Esophagus muscularis mucosa (tissue), 4 donors: ENCODE measurements at regions not wholly inside any gene's neighbourhood (a gene's known extent, or its start where the extent isn't known, plus 50 kb on each side); places are given as distances from the start of the nearest gene placed in this dataset.

ENCODE experiments used
- DNase-seq: peaks from one replicate; pipeline ENCODE4 v3.0.0-alpha.2; 2017; ENCODE audit errors: extremely low spot score
- H3K27ac ChIP-seq, 4 donors: fragments of 200-600 bp; sonication (generic); replicated peaks in 1 of 4; 1 replicate in 3 of 4; 2 replicates in 1 of 4; pipeline ENCODE4 v1.5.1; 2016 to 2019; ENCODE audit warnings: mild to moderate bottlenecking in 1 of 4
- H3K27me3 ChIP-seq, 4 donors: fragments of 200-600 bp; sonication (generic); one replicate each; pipeline versions ENCODE4 v1.5.1 to v1.6.0; 2016 to 2019
- H3K36me3 ChIP-seq, 4 donors: fragments of 200-600 bp; sonication (generic); one replicate each; pipeline ENCODE4 v1.5.1; 2016 to 2019
- H3K4me1 ChIP-seq, 4 donors: fragments of 200-600 bp; sonication (generic); one replicate each; pipeline ENCODE4 v1.5.1; 2016 to 2019
- H3K4me3 ChIP-seq, 4 donors: fragments of 200-600 bp; sonication (generic); 1 replicate in 2 of 4; 2 replicates in 2 of 4; pipeline ENCODE4 v1.5.1; 2016 to 2019; ENCODE audit warnings: mild to moderate bottlenecking in 4 of 4, moderate library complexity in 1 of 4
- H3K9me3 ChIP-seq, 4 donors: fragments of 200-600 bp; sonication (generic); 1 replicate in 3 of 4; 2 replicates in 1 of 4; pipeline ENCODE4 v1.5.1; 2016 to 2019
- EP300 ChIP-seq: sonication (generic); formaldehyde crosslinking; IDR thresholded peaks from one replicate; pipeline ENCODE4 v1.6.1; 2017; ENCODE audit warnings: antibody characterized with exemption
- POLR2A ChIP-seq: fragments of 450-650 bp; IDR thresholded peaks from one replicate; pipeline ENCODE4 v1.6.1; 2017; ENCODE audit warnings: antibody characterized with exemption, moderate library complexity, mild to moderate bottlenecking, low read depth
- POLR2AphosphoS5 ChIP-seq, 2 donors: sonication (generic); formaldehyde crosslinking; IDR thresholded peaks; one replicate each; pipeline ENCODE4 v1.6.1; 2017; ENCODE audit warnings: antibody characterized with exemption in 2 of 2
- WGBS: methylation state at CpG from one replicate; pipeline ENCODE4 v1.1.5; 2018; 5-methylcytosine and 5-hydroxymethylcytosine counted together
- intact Hi-C: fragments of 100-400 bp; cut with DNase I; formaldehyde crosslinking; loops from one replicate; pipeline ENCODE4 v1.15.1; 2023
- TF ChIP-seq, protein P1 (sequence below), 3 experiments: fragments of 200-600 bp in 2 of 3; fragments of 450-650 bp in 1 of 3; sonication (generic) in 2 of 3; IDR thresholded peaks; one replicate each; pipeline ENCODE4 v1.5.1; 2017 to 2019; ENCODE audit warnings: antibody characterized with exemption in 3 of 3, mild to moderate bottlenecking in 2 of 3, moderate library complexity in 1 of 3

DNA sequence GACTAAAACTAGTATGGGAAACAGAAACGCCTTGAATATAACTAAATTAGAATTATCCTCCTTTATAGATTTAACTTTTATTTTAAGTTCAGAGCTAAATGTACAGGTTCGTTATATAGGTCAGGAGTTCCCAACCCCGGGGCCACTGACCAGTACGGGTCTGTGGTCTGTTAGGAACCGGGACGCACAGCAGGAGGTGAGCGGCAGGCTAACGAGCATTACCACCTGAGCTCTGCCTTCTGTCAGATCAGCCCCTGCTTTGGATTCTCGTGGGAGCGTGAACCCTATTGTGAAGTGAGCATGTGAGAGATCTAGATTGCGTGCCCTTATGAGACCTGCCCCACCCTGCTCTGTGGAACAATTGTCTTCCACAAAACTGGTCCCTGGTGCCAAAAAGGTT is 51.0 kb downstream of the FAT4 start:
- TF ChIP-seq, protein P1, sequence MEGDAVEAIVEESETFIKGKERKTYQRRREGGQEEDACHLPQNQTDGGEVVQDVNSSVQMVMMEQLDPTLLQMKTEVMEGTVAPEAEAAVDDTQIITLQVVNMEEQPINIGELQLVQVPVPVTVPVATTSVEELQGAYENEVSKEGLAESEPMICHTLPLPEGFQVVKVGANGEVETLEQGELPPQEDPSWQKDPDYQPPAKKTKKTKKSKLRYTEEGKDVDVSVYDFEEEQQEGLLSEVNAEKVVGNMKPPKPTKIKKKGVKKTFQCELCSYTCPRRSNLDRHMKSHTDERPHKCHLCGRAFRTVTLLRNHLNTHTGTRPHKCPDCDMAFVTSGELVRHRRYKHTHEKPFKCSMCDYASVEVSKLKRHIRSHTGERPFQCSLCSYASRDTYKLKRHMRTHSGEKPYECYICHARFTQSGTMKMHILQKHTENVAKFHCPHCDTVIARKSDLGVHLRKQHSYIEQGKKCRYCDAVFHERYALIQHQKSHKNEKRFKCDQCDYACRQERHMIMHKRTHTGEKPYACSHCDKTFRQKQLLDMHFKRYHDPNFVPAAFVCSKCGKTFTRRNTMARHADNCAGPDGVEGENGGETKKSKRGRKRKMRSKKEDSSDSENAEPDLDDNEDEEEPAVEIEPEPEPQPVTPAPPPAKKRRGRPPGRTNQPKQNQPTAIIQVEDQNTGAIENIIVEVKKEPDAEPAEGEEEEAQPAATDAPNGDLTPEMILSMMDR (IDR thresholded peaks at IDR 0.05) = no peak
- no peak for TF ChIP-seq EP300
- H3K4me1 ChIP-seq = peaks cover 5 to 23% (median 20%) of the 10 kb centered on the region in 4 donors
- no peak overlapping the region for H3K4me3 ChIP-seq
- H3K36me3 ChIP-seq = no peaks in the 10 kb centered on the region
- 97% methylated on average over 11 of the region's 11 CpGs for WGBS
- intact Hi-C loops = loop anchor here (5.0 kb wide), 1 partner anchor 43 kb away; no protein-coding TSS in a partner anchor
- no peaks in the 10 kb centered on the region for H3K27me3 ChIP-seq
- no peak for DNase-seq
- no peaks in the 10 kb centered on the region for H3K9me3 ChIP-seq
- no peak overlapping the region for H3K27ac ChIP-seq

DNA sequence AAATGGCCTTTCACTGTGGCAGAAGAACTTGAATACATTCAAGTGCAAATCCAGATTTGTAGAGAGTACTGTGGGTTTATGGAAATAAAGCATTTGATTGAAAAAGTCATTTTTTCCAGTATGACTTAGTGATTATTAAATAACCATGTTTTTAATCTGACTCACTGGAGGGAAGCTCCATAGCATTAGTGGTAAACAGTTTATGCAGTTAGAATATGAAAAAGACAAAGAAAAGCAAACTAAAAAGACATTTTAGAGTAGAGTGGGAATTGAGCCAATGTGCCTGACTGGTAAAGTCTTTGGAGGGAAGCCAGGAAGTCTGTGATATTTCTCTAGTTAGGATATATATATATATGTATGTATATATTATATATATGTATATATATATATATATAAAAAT is 53.4 kb downstream of the FAT4 start:
- Histone ChIP-seq H3K36me3 (no peaks in the 10 kb centered on the region), H3K4me3 (peak overlapping the region; percentile 35 to 53 (median 47)), H3K27me3 (no peaks in the 10 kb centered on the region), H3K9me3 (no peaks in the 10 kb centered on the region), H3K27ac (peak overlapping the region; percentile 31 to 63 (median 52)), H3K4me1 (peaks cover 5 to 23% (median 20%) of the 10 kb centered on the region in 4 donors)
- no peak for DNase-seq
- TF ChIP-seq EP300 (no peak), POLR2A (no peak), POLR2AphosphoS5 (IDR thresholded peaks at IDR 0.05) (no peak)
- TF ChIP-seq, protein P1 (IDR thresholded peaks at IDR 0.05) = no peak
- intact Hi-C loops = loop anchor here (5.0 kb wide), 1 partner anchor 46 kb away; no protein-coding TSS in a partner anchor

DNA sequence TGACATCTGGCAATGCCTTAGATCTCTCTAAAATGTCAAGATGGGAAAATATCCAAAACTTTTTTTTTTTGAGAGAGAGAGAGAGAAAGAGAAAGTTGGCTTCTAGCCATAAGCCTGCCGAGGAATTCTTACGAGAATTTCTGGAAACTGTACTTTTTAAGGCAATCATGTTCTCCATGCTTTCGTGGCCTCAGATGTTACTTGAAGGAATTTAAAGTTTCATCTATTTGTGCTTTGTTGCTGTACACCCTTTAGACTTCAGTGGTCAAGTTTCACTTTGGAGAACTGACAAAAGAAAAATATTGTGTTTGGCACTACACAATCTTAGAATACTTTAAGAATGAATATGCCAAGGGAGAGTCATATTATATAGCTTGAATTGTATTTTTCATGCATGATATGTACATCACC is 53.9 kb downstream of the FAT4 start:
- DNase-seq = no peak
- 9% methylated on average over 3 of the region's 3 CpGs for WGBS
- peak overlapping the region; percentile 13 to 63 (median 52) for H3K27ac ChIP-seq

DNA sequence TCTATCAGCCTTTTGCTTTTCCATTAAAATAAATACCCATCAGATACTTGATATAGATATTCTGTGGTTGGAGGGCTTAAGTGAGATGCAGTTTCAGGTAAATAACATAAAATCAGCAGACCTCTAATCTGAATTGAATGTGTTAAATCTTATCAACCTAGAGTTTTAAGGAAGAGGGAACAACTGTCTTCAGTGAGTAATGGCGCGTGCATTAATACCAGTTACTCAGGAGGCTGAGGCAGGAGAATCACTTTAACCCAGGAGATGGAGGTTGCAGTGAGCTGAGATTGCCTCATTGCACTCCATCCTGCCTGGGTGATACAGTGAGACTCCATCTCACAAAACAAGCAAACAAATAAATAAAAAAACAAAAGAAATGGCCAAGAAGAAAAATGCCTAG is 54.3 kb downstream of the FAT4 start:
- intact Hi-C loops = loop anchor here (5.0 kb wide), 1 partner anchor 47 kb away; no protein-coding TSS in a partner anchor
- H3K4me1 ChIP-seq = peaks cover 5 to 30% (median 22%) of the 10 kb centered on the region in 4 donors
- no peaks in the 10 kb centered on the region for H3K27me3 ChIP-seq
- H3K4me3 ChIP-seq = peak overlapping the region; percentile 35 to 53 (median 47)
- H3K9me3 ChIP-seq = no peaks in the 10 kb centered on the region
- peak overlapping the region; percentile 13 to 63 (median 52) for H3K27ac ChIP-seq
- TF ChIP-seq, protein P1 (IDR thresholded peaks at IDR 0.05) = no peak
- no peak for TF ChIP-seq POLR2AphosphoS5 (IDR thresholded peaks at IDR 0.05)
- no peak for TF ChIP-seq POLR2A
- TF ChIP-seq EP300 = no peak
- WGBS = 84% methylated on average over 2 of the region's 2 CpGs
- H3K36me3 ChIP-seq = no peaks in the 10 kb centered on the region
- DNase-seq = no peak

More for the DNA sequence above, 53.9 kb downstream of the FAT4 start:
- Histone ChIP-seq H3K27me3 (no peaks in the 10 kb centered on the region), H3K9me3 (no peaks in the 10 kb centered on the region), H3K36me3 (no peaks in the 10 kb centered on the region), H3K4me3 (peak overlapping the region; percentile 35 to 53 (median 47)), H3K4me1 (peaks cover 5 to 26% (median 21%) of the 10 kb centered on the region in 4 donors)
- TF ChIP-seq POLR2A (no peak), POLR2AphosphoS5 (IDR thresholded peaks at IDR 0.05) (peak in 1 of 2 donors; percentile 23)
- intact Hi-C loops = loop anchor here (5.0 kb wide), 1 partner anchor 46 kb away; no protein-coding TSS in a partner anchor

DNA sequence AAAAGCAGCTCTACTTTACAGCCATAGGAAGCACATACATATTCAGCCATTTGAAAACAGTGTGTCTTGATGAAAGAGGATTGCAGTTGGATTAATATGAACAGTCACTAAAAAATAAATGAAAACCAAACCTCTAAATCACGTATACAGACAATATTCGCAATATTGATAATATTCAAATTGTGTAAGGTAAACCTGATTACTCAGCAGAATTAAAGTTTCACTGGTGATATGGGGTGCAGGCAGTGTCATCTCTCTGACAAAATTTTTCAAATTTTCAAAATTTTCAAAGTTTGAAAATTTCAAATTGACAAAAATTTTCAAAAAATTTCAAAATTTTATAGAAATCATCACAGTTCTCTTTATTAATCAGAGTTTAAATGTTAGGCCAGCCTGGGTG is 55.7 kb downstream of the FAT4 start:
- H3K27me3 ChIP-seq = no peaks in the 10 kb centered on the region
- peaks cover 5 to 43% (median 28%) of the 10 kb centered on the region in 4 donors for H3K4me1 ChIP-seq
- H3K36me3 ChIP-seq = no peaks in the 10 kb centered on the region
- H3K27ac ChIP-seq = peak overlapping the region in 1 of 4 donors; percentile 54
- DNase-seq = no peak
- no peaks in the 10 kb centered on the region for H3K9me3 ChIP-seq
- 98% methylated on average over 2 of the region's 2 CpGs for WGBS
- H3K4me3 ChIP-seq = no peak overlapping the region
- intact Hi-C loops = no loop called here
- no peak for TF ChIP-seq POLR2AphosphoS5 (IDR thresholded peaks at IDR 0.05)
- TF ChIP-seq, protein P1 (IDR thresholded peaks at IDR 0.05) = no peak
- no peak for TF ChIP-seq EP300
- TF ChIP-seq POLR2A = no peak
